Osteoblast (primary cell): ENCODE measurements at regions not wholly inside any gene's neighbourhood (a gene's known extent, or its start where the extent isn't known, plus 50 kb on each side); places are given as distances from the start of the nearest gene placed in this dataset.
A peak's percentile ranks its signal among the peaks of the same experiment; 100 is the strongest.

Experiments
- DNase-seq: peaks from one replicate; pipeline ENCODE4 v3.0.0; 2011; ENCODE audit warnings: low spot score, mixed read lengths; ENCODE audit not compliant: insufficient read length; ENCODE audit errors: missing footprints
- H2AFZ ChIP-seq: 2 replicates; pipeline ENCODE4 v1.6.0; 2011; ENCODE audit warnings: mild to moderate bottlenecking, low read length
- H3K27ac ChIP-seq: 2 replicates; pipeline ENCODE4 v1.5.1; 2011; ENCODE audit warnings: mild to moderate bottlenecking, low read depth, low read length, moderate library complexity
- H3K27me3 ChIP-seq: 2 replicates; pipeline ENCODE4 v1.6.0; 2012; ENCODE audit warnings: mild to moderate bottlenecking, control low read depth, inconsistent platforms, low read length, moderate library complexity; ENCODE audit not compliant: insufficient read depth
- H3K36me3 ChIP-seq: 2 replicates; pipeline ENCODE4 v1.5.1; 2011; ENCODE audit warnings: mild to moderate bottlenecking, low read length, control low read depth, moderate library complexity; ENCODE audit not compliant: insufficient read depth
- H3K4me1 ChIP-seq: 2 replicates; pipeline ENCODE4 v1.5.1; 2011; ENCODE audit warnings: mild to moderate bottlenecking, low read length, control low read depth, moderate library complexity; ENCODE audit not compliant: insufficient read depth
- H3K4me2 ChIP-seq: 2 replicates; pipeline ENCODE4 v1.6.0; 2011; ENCODE audit warnings: mild to moderate bottlenecking, low read length; ENCODE audit not compliant: insufficient read depth
- H3K4me3 ChIP-seq: fragments of 200-600 bp; sonication (generic); 3 replicates; pipeline ENCODE4 v1.5.1; 2012; ENCODE audit warnings: mild to moderate bottlenecking, low read length, inconsistent platforms; ENCODE audit not compliant: insufficient read depth
- H3K79me2 ChIP-seq: 2 replicates; pipeline ENCODE4 v1.6.0; 2012; ENCODE audit warnings: mild to moderate bottlenecking, low read length, control low read depth, inconsistent platforms; ENCODE audit not compliant: insufficient read depth
- H3K9me3 ChIP-seq: 2 replicates; pipeline ENCODE4 v1.5.1; 2011; ENCODE audit warnings: low read depth, low read length, control low read depth
- H4K20me1 ChIP-seq: 2 replicates; pipeline ENCODE4 v1.6.0; 2012; ENCODE audit warnings: mild to moderate bottlenecking, low read length, control low read depth; ENCODE audit not compliant: insufficient read depth
- TF ChIP-seq, protein P1 (sequence below): IDR thresholded peaks from 2 replicates; pipeline ENCODE4 v1.5.1; 2011; ENCODE audit warnings: mild to moderate bottlenecking, low read depth, low read length, moderate library complexity; ENCODE audit errors: extremely low read depth

DNA sequence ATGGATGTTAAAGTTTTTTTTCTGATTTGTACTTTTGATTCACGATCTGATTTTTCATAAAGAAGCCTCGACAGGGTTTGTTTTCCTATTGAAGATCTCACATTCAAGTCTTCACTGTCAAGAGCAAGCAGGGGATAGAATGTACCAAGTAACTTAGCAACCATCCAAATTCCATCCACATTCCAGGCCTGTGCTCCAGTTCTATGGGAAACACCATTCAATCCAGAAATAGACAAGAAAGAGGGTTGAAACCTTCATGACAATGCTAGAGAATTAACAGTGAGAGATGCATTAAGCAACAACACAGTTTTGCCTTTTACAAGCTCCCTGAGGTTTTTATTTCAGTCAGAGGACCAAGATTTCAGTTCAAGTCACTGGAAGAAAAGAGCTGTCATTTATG lies 300.2 kb downstream of the NEBL start:
- Histone ChIP-seq H3K4me1 (peaks cover 2% of the 10 kb centered on the region), H3K4me2 (no peak overlapping the region), H3K27ac (peak overlapping the region; percentile 40), H3K79me2 (no peaks in the 10 kb centered on the region), H3K36me3 (no peaks in the 10 kb centered on the region), H3K27me3 (no peaks in the 10 kb centered on the region), H2AFZ (no peak overlapping the region), H3K4me3 (no peak overlapping the region), H3K9me3 (no peaks in the 10 kb centered on the region), H4K20me1 (no peaks in the 10 kb centered on the region)
- TF ChIP-seq, protein P1, sequence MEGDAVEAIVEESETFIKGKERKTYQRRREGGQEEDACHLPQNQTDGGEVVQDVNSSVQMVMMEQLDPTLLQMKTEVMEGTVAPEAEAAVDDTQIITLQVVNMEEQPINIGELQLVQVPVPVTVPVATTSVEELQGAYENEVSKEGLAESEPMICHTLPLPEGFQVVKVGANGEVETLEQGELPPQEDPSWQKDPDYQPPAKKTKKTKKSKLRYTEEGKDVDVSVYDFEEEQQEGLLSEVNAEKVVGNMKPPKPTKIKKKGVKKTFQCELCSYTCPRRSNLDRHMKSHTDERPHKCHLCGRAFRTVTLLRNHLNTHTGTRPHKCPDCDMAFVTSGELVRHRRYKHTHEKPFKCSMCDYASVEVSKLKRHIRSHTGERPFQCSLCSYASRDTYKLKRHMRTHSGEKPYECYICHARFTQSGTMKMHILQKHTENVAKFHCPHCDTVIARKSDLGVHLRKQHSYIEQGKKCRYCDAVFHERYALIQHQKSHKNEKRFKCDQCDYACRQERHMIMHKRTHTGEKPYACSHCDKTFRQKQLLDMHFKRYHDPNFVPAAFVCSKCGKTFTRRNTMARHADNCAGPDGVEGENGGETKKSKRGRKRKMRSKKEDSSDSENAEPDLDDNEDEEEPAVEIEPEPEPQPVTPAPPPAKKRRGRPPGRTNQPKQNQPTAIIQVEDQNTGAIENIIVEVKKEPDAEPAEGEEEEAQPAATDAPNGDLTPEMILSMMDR: no peak
- peak; percentile 63 for DNase-seq

DNA sequence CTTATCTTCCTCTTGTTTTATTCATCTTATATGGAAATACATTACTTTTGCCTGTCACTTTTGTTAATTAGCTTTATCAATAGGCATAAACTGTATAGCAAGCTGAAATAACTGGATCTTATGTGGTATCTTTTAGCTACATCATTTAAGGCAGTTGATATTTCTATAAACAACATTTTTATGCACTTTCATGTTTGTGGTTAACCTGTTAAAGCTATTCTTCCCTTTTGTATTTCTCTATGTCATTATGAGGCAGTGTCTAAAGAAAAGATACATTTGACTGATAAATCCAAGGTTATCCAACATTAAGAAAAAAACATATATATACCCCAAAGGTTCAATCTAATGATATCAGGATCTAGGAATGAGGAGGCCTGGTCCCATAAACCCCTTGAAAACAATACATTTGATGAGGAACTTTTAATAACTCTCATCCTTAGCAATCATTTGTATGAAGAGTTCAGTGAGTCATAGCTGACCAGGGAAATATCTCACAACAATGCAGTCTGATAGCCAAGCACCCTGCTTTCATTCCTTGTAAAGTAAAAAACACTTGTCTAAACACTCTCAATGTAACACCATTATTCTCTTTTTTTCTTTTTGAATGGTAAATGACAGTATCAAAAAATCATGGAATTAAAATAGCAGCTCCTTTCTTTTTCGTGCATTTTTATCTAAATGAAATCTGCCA lies 300.9 kb downstream of the NEBL start:
- TF ChIP-seq, protein P1: no peak
- Histone ChIP-seq H2AFZ (no peak overlapping the region), H3K4me1 (peaks cover 2% of the 10 kb centered on the region), H4K20me1 (no peaks in the 10 kb centered on the region), H3K27me3 (no peaks in the 10 kb centered on the region), H3K9me3 (no peaks in the 10 kb centered on the region), H3K4me2 (no peak overlapping the region), H3K79me2 (no peaks in the 10 kb centered on the region), H3K27ac (peak overlapping the region; percentile 40), H3K4me3 (no peak overlapping the region), H3K36me3 (no peaks in the 10 kb centered on the region)
- DNase-seq: peak; percentile 14

DNA sequence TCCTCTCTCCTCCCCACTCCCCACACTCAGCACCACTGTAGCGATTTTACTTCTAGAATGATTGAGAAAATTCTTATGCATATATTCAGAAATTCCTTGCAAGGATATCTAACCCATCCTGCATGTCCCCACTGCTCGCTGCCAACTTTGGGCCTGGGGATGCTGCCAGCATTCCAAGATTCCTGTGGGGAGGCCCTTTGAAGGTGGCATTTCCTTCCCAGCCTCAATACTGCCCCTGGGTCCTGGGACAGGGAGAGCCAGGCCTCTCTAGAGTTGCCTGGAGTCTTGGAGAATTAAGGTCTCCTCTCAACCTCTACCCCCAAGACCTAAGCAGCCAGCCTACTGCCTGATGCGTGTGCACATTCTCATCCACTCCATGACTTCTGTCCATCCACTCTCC lies 303.5 kb downstream of the NEBL start:
- Histone ChIP-seq H3K9me3 (no peaks in the 10 kb centered on the region), H2AFZ (no peak overlapping the region), H4K20me1 (no peaks in the 10 kb centered on the region), H3K27me3 (no peaks in the 10 kb centered on the region), H3K36me3 (no peaks in the 10 kb centered on the region), H3K4me3 (no peak overlapping the region), H3K4me2 (no peak overlapping the region), H3K79me2 (no peaks in the 10 kb centered on the region), H3K27ac (no peak overlapping the region), H3K4me1 (no peaks in the 10 kb centered on the region)
- TF ChIP-seq, protein P1: no peak
- DNase-seq: peak; percentile 22

DNA sequence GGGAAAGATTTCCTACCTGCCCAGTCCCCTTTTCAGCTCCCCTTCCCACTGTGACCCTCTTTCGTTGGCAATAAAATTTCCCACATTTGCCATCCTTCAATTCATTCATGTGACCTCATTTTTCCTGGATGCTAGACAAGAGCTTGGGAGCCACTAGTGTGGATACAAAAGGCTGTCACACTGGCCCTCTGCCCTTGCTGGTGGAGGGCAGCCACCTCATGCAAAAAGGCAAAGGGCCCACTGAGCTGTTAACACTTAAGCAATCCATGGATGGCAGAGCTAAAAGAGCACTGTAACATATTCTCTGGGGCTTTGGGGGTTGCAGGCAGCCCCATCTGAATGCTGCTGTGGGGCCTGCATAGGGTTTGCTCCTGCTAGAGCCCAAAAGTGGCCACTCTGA lies 315.1 kb downstream of the NEBL start:
- Histone ChIP-seq H3K27ac (no peak overlapping the region), H3K79me2 (no peaks in the 10 kb centered on the region), H3K27me3 (no peaks in the 10 kb centered on the region), H4K20me1 (no peaks in the 10 kb centered on the region), H2AFZ (no peak overlapping the region), H3K9me3 (peaks cover 3% of the 10 kb centered on the region), H3K36me3 (no peaks in the 10 kb centered on the region), H3K4me3 (no peak overlapping the region), H3K4me2 (no peak overlapping the region), H3K4me1 (no peaks in the 10 kb centered on the region)
- no peak for DNase-seq
- TF ChIP-seq, protein P1: no peak
